ENCODE measurements at regions not wholly inside any gene's neighbourhood (a gene's known extent, or its start where the extent isn't known, plus 50 kb on each side); places are given as distances from the start of the nearest gene placed in this dataset.
"Not testable (repeated sequence)": the region's sequence is repeated elsewhere in the genome, so short reads cannot be mapped to it uniquely, and the experiment has no call there.

- DNase-seq = no peak
These were observed 175.5 kb downstream of the RFPL4B start for GRCh38 chr6:112522587-112522986.

GRCh38 chr6:112524071-112524470 is 176.9 kb downstream of the RFPL4B start:
- DNase-seq = no peak

GRCh38 chr6:112525749-112526148 is 178.6 kb downstream of the RFPL4B start:
- no peak for DNase-seq

GRCh38 chr6:112526594-112526993 is 179.5 kb downstream of the RFPL4B start:
- no peak for DNase-seq

- not testable (repeated sequence) for DNase-seq
These were observed 181.2 kb downstream of the RFPL4B start for GRCh38 chr6:112528306-112528705.

- no peak for DNase-seq
These were observed 188.7 kb downstream of the RFPL4B start for GRCh38 chr6:112535816-112536215.

- no peak for DNase-seq
These were observed 192.2 kb downstream of the RFPL4B start for GRCh38 chr6:112539355-112539754.

GRCh38 chr6:112541847-112542246 is 194.7 kb downstream of the RFPL4B start:
- not testable (repeated sequence) for DNase-seq

GRCh38 chr6:112547321-112548085 is 200.4 kb downstream of the RFPL4B start:
- not testable (repeated sequence) for DNase-seq

GRCh38 chr6:112549749-112550148 is 202.6 kb downstream of the RFPL4B start:
- no peak for DNase-seq

- no peak for DNase-seq
These were observed 210.3 kb downstream of the RFPL4B start for GRCh38 chr6:112557435-112557834.

- DNase-seq = no peak
These were observed 210.8 kb downstream of the RFPL4B start for GRCh38 chr6:112557961-112558360.

- no peak for DNase-seq
These were observed 213.5 kb downstream of the RFPL4B start for GRCh38 chr6:112560651-112561050.

GRCh38 chr6:112562301-112563231 is 215.4 kb downstream of the RFPL4B start:
- DNase-seq = no peak

GRCh38 chr6:112563368-112563767 is 216.2 kb downstream of the RFPL4B start:
- DNase-seq = no peak

GRCh38 chr6:112568066-112568465 is 220.9 kb downstream of the RFPL4B start:
- no peak for DNase-seq

GRCh38 chr6:112571488-112572270 is 224.5 kb downstream of the RFPL4B start:
- no peak for DNase-seq

GRCh38 chr6:112574190-112574589 is 227.1 kb downstream of the RFPL4B start:
- DNase-seq = no peak

GRCh38 chr6:112575309-112575834 is 228.2 kb downstream of the RFPL4B start:
- DNase-seq = no peak

- no peak for DNase-seq
These were observed 229.3 kb downstream of the RFPL4B start for GRCh38 chr6:112576423-112576822.

- DNase-seq = no peak
These were observed 232.5 kb downstream of the RFPL4B start for GRCh38 chr6:112579601-112580000.

GRCh38 chr6:112581015-112581414 is 233.9 kb downstream of the RFPL4B start:
- DNase-seq = no peak

- DNase-seq = no peak
These were observed 243.2 kb downstream of the RFPL4B start for GRCh38 chr6:112590326-112590725.

Data from inflammatory macrophage treated with lipopolysaccharide for 1 hour (primary cell).